Keratinocyte (primary cell): ENCODE measurements at regions not wholly inside any gene's neighbourhood (a gene's known extent, or its start where the extent isn't known, plus 50 kb on each side); places are given as distances from the start of the nearest gene placed in this dataset.

Experiments
- DNase-seq: peaks from one replicate; pipeline ENCODE4 v3.0.0-alpha.2; 2011; ENCODE audit warnings: low read depth, missing footprints, low spot score
- FAIRE-seq: peaks from 2 replicates; lab custom pipeline; 2011; peaks lifted over from hg19 to GRCh38; lab: Jason Lieb, UNC
- H2AFZ ChIP-seq: 2 replicates; pipeline ENCODE4 v1.6.0; 2012; ENCODE audit warnings: low read length, control low read depth, inconsistent platforms; ENCODE audit not compliant: control insufficient read depth
- H3K27ac ChIP-seq: 2 replicates; pipeline ENCODE4 v1.5.1; 2011; ENCODE audit warnings: low read length; ENCODE audit not compliant: control insufficient read depth, insufficient read depth
- H3K27me3 ChIP-seq: 3 replicates; pipeline ENCODE4 v1.6.0; 2011; ENCODE audit warnings: low read length; ENCODE audit not compliant: control insufficient read depth, insufficient read depth; ENCODE audit errors: extremely low read depth
- H3K36me3 ChIP-seq, 2 experiments: 2 replicates in 1 of 2; 3 replicates in 1 of 2; pipeline ENCODE4 v1.5.1; 2011; ENCODE audit warnings: low read length in 2 of 2, mild to moderate bottlenecking in 1 of 2; ENCODE audit not compliant: control insufficient read depth in 2 of 2, insufficient read depth in 2 of 2; ENCODE audit errors: extremely low read depth in 1 of 2
- H3K4me1 ChIP-seq: 3 replicates; pipeline ENCODE4 v1.5.1; 2011; ENCODE audit warnings: low read length; ENCODE audit not compliant: control insufficient read depth, insufficient read depth; ENCODE audit errors: extremely low read depth
- H3K4me2 ChIP-seq: 3 replicates; pipeline ENCODE4 v1.6.0; 2011; ENCODE audit warnings: low read depth, low read length; ENCODE audit not compliant: control insufficient read depth, insufficient read depth; ENCODE audit errors: extremely low read depth
- H3K4me3 ChIP-seq, 3 experiments: fragments of 200-600 bp in 1 of 3; sonication (generic) in 1 of 3; 2 replicates in 2 of 3; 3 replicates in 1 of 3; pipeline ENCODE4 v1.5.1; 2011 to 2016; ENCODE audit warnings: low read length in 3 of 3, mild to moderate bottlenecking in 3 of 3, control low read depth in 2 of 3, inconsistent platforms in 1 of 3, low read depth in 1 of 3, mixed read lengths in 1 of 3, mixed run types in 1 of 3, moderate library complexity in 1 of 3; ENCODE audit not compliant: control insufficient read depth in 2 of 3, insufficient read depth in 2 of 3; ENCODE audit errors: extremely low read depth in 1 of 3
- H3K79me2 ChIP-seq: 2 replicates; pipeline ENCODE4 v1.6.0; 2012; ENCODE audit warnings: low read length; ENCODE audit not compliant: control insufficient read depth, insufficient read depth
- H3K9ac ChIP-seq: 3 replicates; pipeline ENCODE4 v1.6.0; 2011; ENCODE audit warnings: low read length; ENCODE audit not compliant: control insufficient read depth, insufficient read depth; ENCODE audit errors: extremely low read depth
- H3K9me1 ChIP-seq: 3 replicates; pipeline ENCODE4 v1.6.0; 2011; ENCODE audit warnings: low read length; ENCODE audit not compliant: control insufficient read depth, insufficient read depth; ENCODE audit errors: extremely low read depth
- H3K9me3 ChIP-seq: 2 replicates; pipeline ENCODE4 v1.5.1; 2012; ENCODE audit warnings: low read depth, low read length; ENCODE audit not compliant: control insufficient read depth
- H4K20me1 ChIP-seq: 3 replicates; pipeline ENCODE4 v1.6.0; 2011; ENCODE audit warnings: low read length; ENCODE audit not compliant: control insufficient read depth, insufficient read depth; ENCODE audit errors: extremely low read depth
- EZH2 ChIP-seq: IDR thresholded peaks from one replicate; pipeline ENCODE4 v1.6.1; 2012; ENCODE audit warnings: inconsistent platforms, mild to moderate bottlenecking, low read length, moderate library complexity
- dilution Hi-C: fragments of 300-500 bp; cut with MboI; formaldehyde crosslinking; loops from one replicate; pipeline ENCODE4 v1.7.0; 2020; ENCODE audit warnings: low sequenced_read_pairs; ENCODE audit not compliant: extremely low pct_ligation_motif_present
- TF ChIP-seq, protein P1 (sequence below), 3 experiments: IDR thresholded peaks in 1 of 3; conservative IDR thresholded peaks in 1 of 3; optimal IDR thresholded peaks in 1 of 3; 2 replicates in 2 of 3; 3 replicates in 1 of 3; pipeline versions ENCODE3 to v1.5.1; 2011; ENCODE audit warnings: low read length in 3 of 3, mild to moderate bottlenecking in 3 of 3, moderate library complexity in 2 of 3, control low read depth in 1 of 3, inconsistent platforms in 1 of 3; ENCODE audit not compliant: insufficient read depth in 2 of 3; ENCODE audit errors: extremely low read depth in 1 of 3

DNA sequence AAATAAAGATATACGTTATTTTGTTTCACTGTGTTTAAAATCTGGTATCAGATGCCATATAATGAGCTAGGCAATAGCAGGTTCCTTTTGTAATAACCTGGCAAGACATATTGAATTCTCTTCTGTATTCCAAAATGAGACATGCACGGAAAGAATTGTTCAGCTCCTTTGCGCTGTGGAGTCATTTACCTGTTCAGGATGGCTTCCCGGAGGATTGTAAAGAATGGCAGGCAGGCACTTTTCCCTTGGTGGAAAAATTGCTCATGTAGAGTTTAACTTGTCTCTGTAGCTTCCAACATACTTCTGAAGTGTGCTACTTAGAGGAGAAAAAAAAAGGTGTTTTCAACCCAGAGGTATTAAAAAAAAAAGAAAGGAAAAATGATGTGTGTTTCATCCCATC, 805.2 kb downstream of the GALC start:
- H3K4me1 ChIP-seq: no peaks in the 10 kb centered on the region
- H3K9ac ChIP-seq: no peak overlapping the region
- no peaks in the 10 kb centered on the region for H4K20me1 ChIP-seq
- H3K4me2 ChIP-seq: no peak overlapping the region
- DNase-seq: no peak
- no peaks in the 10 kb centered on the region for H3K36me3 ChIP-seq
- TF ChIP-seq, protein P1, sequence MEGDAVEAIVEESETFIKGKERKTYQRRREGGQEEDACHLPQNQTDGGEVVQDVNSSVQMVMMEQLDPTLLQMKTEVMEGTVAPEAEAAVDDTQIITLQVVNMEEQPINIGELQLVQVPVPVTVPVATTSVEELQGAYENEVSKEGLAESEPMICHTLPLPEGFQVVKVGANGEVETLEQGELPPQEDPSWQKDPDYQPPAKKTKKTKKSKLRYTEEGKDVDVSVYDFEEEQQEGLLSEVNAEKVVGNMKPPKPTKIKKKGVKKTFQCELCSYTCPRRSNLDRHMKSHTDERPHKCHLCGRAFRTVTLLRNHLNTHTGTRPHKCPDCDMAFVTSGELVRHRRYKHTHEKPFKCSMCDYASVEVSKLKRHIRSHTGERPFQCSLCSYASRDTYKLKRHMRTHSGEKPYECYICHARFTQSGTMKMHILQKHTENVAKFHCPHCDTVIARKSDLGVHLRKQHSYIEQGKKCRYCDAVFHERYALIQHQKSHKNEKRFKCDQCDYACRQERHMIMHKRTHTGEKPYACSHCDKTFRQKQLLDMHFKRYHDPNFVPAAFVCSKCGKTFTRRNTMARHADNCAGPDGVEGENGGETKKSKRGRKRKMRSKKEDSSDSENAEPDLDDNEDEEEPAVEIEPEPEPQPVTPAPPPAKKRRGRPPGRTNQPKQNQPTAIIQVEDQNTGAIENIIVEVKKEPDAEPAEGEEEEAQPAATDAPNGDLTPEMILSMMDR (optimal IDR thresholded peaks at IDR 0.05 in 1 of 3, IDR thresholded peaks at IDR 0.05 in 1 of 3, conservative IDR thresholded peaks at IDR 0.05 in 1 of 3; ENCODE audit: extremely low read depth in 1 of 3, insufficient read depth in 2 of 3, low read length in 3 of 3): no peak
- TF ChIP-seq EZH2: no peak
- H3K27me3 ChIP-seq: no peaks in the 10 kb centered on the region
- H3K79me2 ChIP-seq: no peaks in the 10 kb centered on the region
- no peak for FAIRE-seq
- H3K9me1 ChIP-seq: no peaks in the 10 kb centered on the region
- dilution Hi-C loops: no loop called here
- H2AFZ ChIP-seq: no peak overlapping the region
- H3K27ac ChIP-seq: no peak overlapping the region
- H3K9me3 ChIP-seq: no peaks in the 10 kb centered on the region
- H3K4me3 ChIP-seq: no peak overlapping the region

DNA sequence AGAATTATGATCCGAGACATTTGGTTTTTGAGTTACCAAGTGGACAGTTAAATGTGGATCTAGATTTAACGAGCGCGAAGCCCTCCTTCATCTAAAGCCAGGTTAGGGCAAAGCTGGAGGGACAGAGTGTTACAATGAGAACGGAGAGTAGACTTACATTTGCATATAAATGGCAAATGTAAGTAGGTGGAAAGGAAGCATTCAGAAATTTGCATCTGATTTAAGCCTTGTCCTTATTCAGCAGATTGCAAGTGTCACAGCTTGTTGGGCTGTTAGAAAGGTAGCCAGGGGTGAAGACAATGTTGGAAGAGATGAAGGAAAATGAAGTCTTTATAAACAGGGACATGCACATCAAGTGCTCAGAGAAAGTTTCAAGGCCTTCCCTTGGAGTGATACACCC, 806.2 kb downstream of the GALC start:
- Histone ChIP-seq H3K9me1 (no peaks in the 10 kb centered on the region), H3K36me3 (no peaks in the 10 kb centered on the region), H3K4me3 (no peak overlapping the region), H3K9me3 (no peaks in the 10 kb centered on the region), H3K9ac (no peak overlapping the region), H2AFZ (peak overlapping the region; percentile 29), H3K27me3 (no peaks in the 10 kb centered on the region), H3K27ac (no peak overlapping the region), H3K4me2 (no peak overlapping the region), H3K79me2 (no peaks in the 10 kb centered on the region), H4K20me1 (no peaks in the 10 kb centered on the region), H3K4me1 (no peaks in the 10 kb centered on the region)
- FAIRE-seq: no peak
- TF ChIP-seq, protein P1 (optimal IDR thresholded peaks at IDR 0.05 in 1 of 3, IDR thresholded peaks at IDR 0.05 in 1 of 3, conservative IDR thresholded peaks at IDR 0.05 in 1 of 3; ENCODE audit: extremely low read depth in 1 of 3, insufficient read depth in 2 of 3, low read length in 3 of 3): no peak
- no peak for TF ChIP-seq EZH2
- no peak for DNase-seq
- dilution Hi-C loops: no loop called here
